ENCODE measurements at regions not wholly inside any gene's neighbourhood (a gene's known extent, or its start where the extent isn't known, plus 50 kb on each side); places are given as distances from the start of the nearest gene placed in this dataset.
A peak's percentile ranks its signal among the peaks of the same experiment; 100 is the strongest.

GRCh38 chr2:198659096-198659870, 798.5 kb downstream of the SATB2 start:
- H3K27me3 ChIP-seq (ENCODE audit: insufficient read depth, low read length), result no peaks in the 10 kb centered on the region
- H3K4me2 ChIP-seq (ENCODE audit: low read length), result no peak overlapping the region
- no peaks in the 10 kb centered on the region for H3K9me3 ChIP-seq (ENCODE audit: low read length)
- no peaks in the 10 kb centered on the region for H4K20me1 ChIP-seq (ENCODE audit: insufficient read depth, low read length)
- H3K9me2 ChIP-seq (ENCODE audit: low read depth, low read length), result no peaks in the 10 kb centered on the region
- H3K4me3 ChIP-seq (ENCODE audit: low read depth, low read length, poor library complexity, severe bottlenecking), result no peak overlapping the region
- H3K27ac ChIP-seq (ENCODE audit: low read depth, low read length, poor library complexity, severe bottlenecking), result no peak overlapping the region
- no peaks in the 10 kb centered on the region for H3K36me3 ChIP-seq (ENCODE audit: insufficient read depth, low read length)
- H2AFZ ChIP-seq (ENCODE audit: low read length), result no peak overlapping the region
- H3K4me1 ChIP-seq (ENCODE audit: insufficient read depth, low read length, severe bottlenecking), result no peaks in the 10 kb centered on the region
- no peaks in the 10 kb centered on the region for H3K79me2 ChIP-seq (ENCODE audit: insufficient read depth, low read length)
- no peak for TF ChIP-seq CTCF (IDR thresholded peaks at IDR 0.05; ENCODE audit: low read length)
- TF ChIP-seq EZH2 (IDR thresholded peaks at IDR 0.05; ENCODE audit: borderline replicate concordance, low read length), result no peak
- no peak overlapping the region for H3K9ac ChIP-seq (ENCODE audit: low read length)
- H3F3A ChIP-seq (ENCODE audit: insufficient read depth, low read length), result no peaks in the 10 kb centered on the region

- no peaks in the 10 kb centered on the region for H3K9me3 ChIP-seq (ENCODE audit: low read length)
- H3K4me2 ChIP-seq (ENCODE audit: low read length), result no peak overlapping the region
- H2AFZ ChIP-seq (ENCODE audit: low read length), result no peak overlapping the region
- H3K36me3 ChIP-seq (ENCODE audit: insufficient read depth, low read length), result no peaks in the 10 kb centered on the region
- H4K20me1 ChIP-seq (ENCODE audit: insufficient read depth, low read length), result no peaks in the 10 kb centered on the region
- no peaks in the 10 kb centered on the region for H3K27me3 ChIP-seq (ENCODE audit: insufficient read depth, low read length)
- no peaks in the 10 kb centered on the region for H3K9me2 ChIP-seq (ENCODE audit: low read depth, low read length)
- no peaks in the 10 kb centered on the region for H3K79me2 ChIP-seq (ENCODE audit: insufficient read depth, low read length)
- H3F3A ChIP-seq (ENCODE audit: insufficient read depth, low read length), result no peaks in the 10 kb centered on the region
- no peaks in the 10 kb centered on the region for H3K4me1 ChIP-seq (ENCODE audit: insufficient read depth, low read length, severe bottlenecking)
- H3K4me3 ChIP-seq (ENCODE audit: low read depth, low read length, poor library complexity, severe bottlenecking), result no peak overlapping the region
- no peak for TF ChIP-seq EZH2 (IDR thresholded peaks at IDR 0.05; ENCODE audit: borderline replicate concordance, low read length)
- peak; percentile 73 for TF ChIP-seq CTCF (IDR thresholded peaks at IDR 0.05; ENCODE audit: low read length)
- H3K9ac ChIP-seq (ENCODE audit: low read length), result no peak overlapping the region
- H3K27ac ChIP-seq (ENCODE audit: low read depth, low read length, poor library complexity, severe bottlenecking), result no peak overlapping the region
These were observed 800.1 kb downstream of the SATB2 start for GRCh38 chr2:198657512-198658121.

GRCh38 chr2:198656869-198657268, 800.9 kb downstream of the SATB2 start:
- H3K4me3 ChIP-seq (ENCODE audit: low read depth, low read length, poor library complexity, severe bottlenecking), result no peak overlapping the region
- no peaks in the 10 kb centered on the region for H4K20me1 ChIP-seq (ENCODE audit: insufficient read depth, low read length)
- no peak overlapping the region for H3K9ac ChIP-seq (ENCODE audit: low read length)
- no peak overlapping the region for H3K4me2 ChIP-seq (ENCODE audit: low read length)
- no peaks in the 10 kb centered on the region for H3K4me1 ChIP-seq (ENCODE audit: insufficient read depth, low read length, severe bottlenecking)
- no peaks in the 10 kb centered on the region for H3F3A ChIP-seq (ENCODE audit: insufficient read depth, low read length)
- no peaks in the 10 kb centered on the region for H3K9me2 ChIP-seq (ENCODE audit: low read depth, low read length)
- no peak overlapping the region for H3K27ac ChIP-seq (ENCODE audit: low read depth, low read length, poor library complexity, severe bottlenecking)
- no peaks in the 10 kb centered on the region for H3K27me3 ChIP-seq (ENCODE audit: insufficient read depth, low read length)
- no peaks in the 10 kb centered on the region for H3K9me3 ChIP-seq (ENCODE audit: low read length)
- no peaks in the 10 kb centered on the region for H3K79me2 ChIP-seq (ENCODE audit: insufficient read depth, low read length)
- TF ChIP-seq CTCF (IDR thresholded peaks at IDR 0.05; ENCODE audit: low read length), result no peak
- TF ChIP-seq EZH2 (IDR thresholded peaks at IDR 0.05; ENCODE audit: borderline replicate concordance, low read length), result no peak
- H2AFZ ChIP-seq (ENCODE audit: low read length), result no peak overlapping the region
- H3K36me3 ChIP-seq (ENCODE audit: insufficient read depth, low read length), result no peaks in the 10 kb centered on the region

Data from OCI-LY1 (cell line).